ENCODE measurements at regions not wholly inside any gene's neighbourhood (a gene's known extent, or its start where the extent isn't known, plus 50 kb on each side); places are given as distances from the start of the nearest gene placed in this dataset.

- no peak for TF ChIP-seq EZH2phosphoT487 (IDR thresholded peaks at IDR 0.05; ENCODE audit: insufficient read depth, low read depth)
- TF ChIP-seq EZH2 (IDR thresholded peaks at IDR 0.05; ENCODE audit: insufficient read depth, poor library complexity, severe bottlenecking) = no peak
Observed at GRCh38 chr15:96553451-96553850, 223.0 kb downstream of the NR2F2 start.

Data from GM23248 (cell line).